ENCODE measurements at regions not wholly inside any gene's neighbourhood (a gene's known extent, or its start where the extent isn't known, plus 50 kb on each side); places are given as distances from the start of the nearest gene placed in this dataset.

DNA sequence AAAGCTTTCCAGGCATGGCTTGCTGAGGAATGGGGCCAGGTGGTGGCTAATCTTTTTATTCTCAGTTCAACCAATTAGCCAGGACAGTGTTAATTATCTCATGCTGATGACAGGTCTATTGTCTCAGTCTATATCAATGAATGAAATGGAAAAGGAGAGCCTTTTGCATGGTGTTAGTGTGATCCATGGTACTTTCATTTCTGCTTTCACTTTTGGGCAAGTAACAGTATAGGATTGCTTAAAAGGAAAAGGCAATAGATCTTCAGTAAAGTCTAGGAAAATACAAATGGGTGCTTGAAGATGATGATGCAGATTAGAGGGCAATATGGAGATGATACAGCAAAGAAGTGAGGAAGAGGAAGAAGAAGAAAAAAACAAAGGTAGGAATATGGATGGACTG, 430.3 kb downstream of the TFAP2A start:
- FAIRE-seq (no peak), DNase-seq (ENCODE audit: low read depth, low spot score) (no peak)
- no peaks in the 10 kb centered on the region for H3K9me3 ChIP-seq (replicated peaks; ENCODE audit: control insufficient read depth, insufficient read depth, low read length)
- no peaks in the 10 kb centered on the region for H3K27me3 ChIP-seq (ENCODE audit: control insufficient read depth in 2 of 2, insufficient read depth in 2 of 2, low read length in 2 of 2)
- no peak overlapping the region for H2AFZ ChIP-seq (ENCODE audit: low read depth, low read length)
- no peaks in the 10 kb centered on the region for H3K4me1 ChIP-seq (ENCODE audit: control insufficient read depth, extremely low read depth, insufficient read depth, low read length)
- no peak overlapping the region for H3K4me3 ChIP-seq (replicated peaks in 1 of 3; ENCODE audit: insufficient read depth in 1 of 3, low read depth in 1 of 3, low read length in 3 of 3)
- dilution Hi-C loops (cut with MboI; ENCODE audit: extremely low pct_ligation_motif_present, low sequenced_read_pairs) (no loop called here), intact Hi-C loops (cut with micrococcal nuclease) (no loop called here)
- H3K4me2 ChIP-seq (ENCODE audit: insufficient read depth, low read length): no peak overlapping the region
- no peaks in the 10 kb centered on the region for H3K79me2 ChIP-seq (ENCODE audit: control insufficient read depth, insufficient read depth, low read length)
- no peaks in the 10 kb centered on the region for H4K20me1 ChIP-seq (replicated peaks; ENCODE audit: control insufficient read depth, extremely low read depth, insufficient read depth, low read length)
- POLR2A ChIA-PET: no interaction called here
- BruUV-seq (replicated peaks): no TSS peak
- no peaks in the 10 kb centered on the region for H3K9me1 ChIP-seq (replicated peaks; ENCODE audit: control insufficient read depth, extremely low read depth, insufficient read depth, low read length)
- CTCF ChIA-PET: no interaction called here
- no peak overlapping the region for H3K9ac ChIP-seq (replicated peaks; ENCODE audit: extremely low read depth, insufficient read depth, low read length)
- no peak overlapping the region for H3K27ac ChIP-seq (ENCODE audit: insufficient read depth, low read depth, low read length)
- H3K36me3 ChIP-seq (ENCODE audit: control insufficient read depth in 2 of 2, extremely low read depth in 1 of 2, insufficient read depth in 2 of 2, low read length in 2 of 2): no peaks in the 10 kb centered on the region
- TF ChIP-seq MYC (IDR thresholded peaks at IDR 0.05; ENCODE audit: low read depth, low read length) (no peak), POLR2A (IDR thresholded peaks at IDR 0.05; ENCODE audit: low read depth, low read length) (no peak), JUN (IDR thresholded peaks at IDR 0.05; ENCODE audit: borderline replicate concordance, insufficient read depth, insufficient read length, low read depth) (no peak), EZH2 (IDR thresholded peaks at IDR 0.05; ENCODE audit: borderline replicate concordance, low read depth, low read length, severe bottlenecking) (no peak), GATA2 (IDR thresholded peaks at IDR 0.05; ENCODE audit: insufficient read depth, insufficient read length, low read depth, low read length) (no peak)
- TF ChIP-seq, protein P1, sequence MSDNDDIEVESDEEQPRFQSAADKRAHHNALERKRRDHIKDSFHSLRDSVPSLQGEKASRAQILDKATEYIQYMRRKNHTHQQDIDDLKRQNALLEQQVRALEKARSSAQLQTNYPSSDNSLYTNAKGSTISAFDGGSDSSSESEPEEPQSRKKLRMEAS (IDR thresholded peaks at IDR 0.05; ENCODE audit: insufficient read depth, insufficient read length): no peak

DNA sequence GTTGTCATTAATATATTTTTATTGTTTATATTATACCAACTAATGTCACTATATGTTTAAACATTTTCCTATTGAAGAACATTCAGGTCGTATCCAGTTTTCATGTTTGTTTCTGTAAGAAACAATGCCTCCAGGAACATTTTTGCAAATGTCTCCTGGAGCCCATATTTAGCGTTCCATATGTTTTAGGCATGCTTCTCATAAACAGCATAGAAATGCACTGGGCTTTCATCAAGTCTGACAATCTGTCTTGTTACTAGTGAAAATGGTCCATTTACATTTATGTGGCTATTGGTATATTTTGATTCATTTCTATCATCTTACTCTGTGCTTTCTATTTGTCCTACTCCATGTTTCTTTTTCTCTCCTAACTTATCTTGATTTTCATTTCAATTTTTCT, 431.7 kb downstream of the TFAP2A start:
- Histone ChIP-seq H3K4me3 (replicated peaks in 1 of 3; ENCODE audit: insufficient read depth in 1 of 3, low read depth in 1 of 3, low read length in 3 of 3) (no peak overlapping the region), H3K9me1 (replicated peaks; ENCODE audit: control insufficient read depth, extremely low read depth, insufficient read depth, low read length) (no peaks in the 10 kb centered on the region), H3K9ac (replicated peaks; ENCODE audit: extremely low read depth, insufficient read depth, low read length) (no peak overlapping the region), H3K27ac (ENCODE audit: insufficient read depth, low read depth, low read length) (no peak overlapping the region), H4K20me1 (replicated peaks; ENCODE audit: control insufficient read depth, extremely low read depth, insufficient read depth, low read length) (no peaks in the 10 kb centered on the region), H2AFZ (ENCODE audit: low read depth, low read length) (no peak overlapping the region), H3K9me3 (replicated peaks; ENCODE audit: control insufficient read depth, insufficient read depth, low read length) (no peaks in the 10 kb centered on the region), H3K4me1 (ENCODE audit: control insufficient read depth, extremely low read depth, insufficient read depth, low read length) (no peaks in the 10 kb centered on the region), H3K79me2 (ENCODE audit: control insufficient read depth, insufficient read depth, low read length) (no peaks in the 10 kb centered on the region), H3K36me3 (ENCODE audit: control insufficient read depth in 2 of 2, extremely low read depth in 1 of 2, insufficient read depth in 2 of 2, low read length in 2 of 2) (no peaks in the 10 kb centered on the region), H3K4me2 (ENCODE audit: insufficient read depth, low read length) (no peak overlapping the region), H3K27me3 (ENCODE audit: control insufficient read depth in 2 of 2, insufficient read depth in 2 of 2, low read length in 2 of 2) (no peaks in the 10 kb centered on the region)
- FAIRE-seq: no peak
- BruUV-seq (replicated peaks): no TSS peak
- no peak for DNase-seq (ENCODE audit: low read depth, low spot score)
- intact Hi-C loops (cut with micrococcal nuclease): no loop called here
- dilution Hi-C loops (cut with MboI; ENCODE audit: extremely low pct_ligation_motif_present, low sequenced_read_pairs): no loop called here
- CTCF ChIA-PET: no interaction called here
- TF ChIP-seq, protein P1 (IDR thresholded peaks at IDR 0.05; ENCODE audit: insufficient read depth, insufficient read length): no peak
- TF ChIP-seq GATA2 (IDR thresholded peaks at IDR 0.05; ENCODE audit: insufficient read depth, insufficient read length, low read depth, low read length) (no peak), POLR2AphosphoS5 (IDR thresholded peaks at IDR 0.05; ENCODE audit: insufficient read depth, low read depth, low read length) (no peak), FOS (IDR thresholded peaks at IDR 0.05; ENCODE audit: borderline replicate concordance, insufficient read depth, low read length) (no peak), POLR2A (IDR thresholded peaks at IDR 0.05; ENCODE audit: low read depth, low read length) (no peak), EZH2 (IDR thresholded peaks at IDR 0.05; ENCODE audit: borderline replicate concordance, low read depth, low read length, severe bottlenecking) (no peak), MYC (IDR thresholded peaks at IDR 0.05; ENCODE audit: low read depth, low read length) (no peak), JUN (IDR thresholded peaks at IDR 0.05; ENCODE audit: borderline replicate concordance, insufficient read depth, insufficient read length, low read depth) (no peak)
- TF ChIP-seq, protein P2, sequence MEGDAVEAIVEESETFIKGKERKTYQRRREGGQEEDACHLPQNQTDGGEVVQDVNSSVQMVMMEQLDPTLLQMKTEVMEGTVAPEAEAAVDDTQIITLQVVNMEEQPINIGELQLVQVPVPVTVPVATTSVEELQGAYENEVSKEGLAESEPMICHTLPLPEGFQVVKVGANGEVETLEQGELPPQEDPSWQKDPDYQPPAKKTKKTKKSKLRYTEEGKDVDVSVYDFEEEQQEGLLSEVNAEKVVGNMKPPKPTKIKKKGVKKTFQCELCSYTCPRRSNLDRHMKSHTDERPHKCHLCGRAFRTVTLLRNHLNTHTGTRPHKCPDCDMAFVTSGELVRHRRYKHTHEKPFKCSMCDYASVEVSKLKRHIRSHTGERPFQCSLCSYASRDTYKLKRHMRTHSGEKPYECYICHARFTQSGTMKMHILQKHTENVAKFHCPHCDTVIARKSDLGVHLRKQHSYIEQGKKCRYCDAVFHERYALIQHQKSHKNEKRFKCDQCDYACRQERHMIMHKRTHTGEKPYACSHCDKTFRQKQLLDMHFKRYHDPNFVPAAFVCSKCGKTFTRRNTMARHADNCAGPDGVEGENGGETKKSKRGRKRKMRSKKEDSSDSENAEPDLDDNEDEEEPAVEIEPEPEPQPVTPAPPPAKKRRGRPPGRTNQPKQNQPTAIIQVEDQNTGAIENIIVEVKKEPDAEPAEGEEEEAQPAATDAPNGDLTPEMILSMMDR (IDR thresholded peaks at IDR 0.05; ENCODE audit: extremely low read depth in 1 of 2, insufficient read depth in 1 of 2, low read depth in 1 of 2, low read length in 2 of 2): no peak
- POLR2A ChIA-PET: no interaction called here
